ENCODE measurements at regions not wholly inside any gene's neighbourhood (a gene's known extent, or its start where the extent isn't known, plus 50 kb on each side); places are given as distances from the start of the nearest gene placed in this dataset.

- H3K4me2 ChIP-seq (ENCODE audit: control insufficient read depth, insufficient read depth), result no peak overlapping the region
- no peak overlapping the region for H3K9ac ChIP-seq (ENCODE audit: control insufficient read depth, insufficient read depth, low read length)
- no peaks in the 10 kb centered on the region for H3K4me1 ChIP-seq (ENCODE audit: control insufficient read depth, insufficient read depth, low read length)
- no peak for FAIRE-seq
- H3K79me2 ChIP-seq (ENCODE audit: control insufficient read depth, insufficient read depth, low read length), result no peaks in the 10 kb centered on the region
- H2AFZ ChIP-seq (ENCODE audit: control insufficient read depth, low read depth, low read length), result no peak overlapping the region
- SMC1A ChIA-PET (ENCODE audit: uncharacterized antibody, unreplicated experiment), result interaction anchor here (0.7 kb wide), 1 partner anchor 10 kb away, joined by 3 read pairs; no protein-coding TSS in a partner anchor
- no TSS peak for BruUV-seq (replicated peaks)
- intact Hi-C loops (cut with micrococcal nuclease; ENCODE audit: unreplicated experiment) (no loop called here), in situ Hi-C loops (cut with MboI) (no loop called here)
- no peak for ATAC-seq
- RAD21 ChIA-PET (ENCODE audit: unreplicated experiment), result no interaction called here
- DNase-seq (ENCODE audit: low read depth, low spot score), result no peak
- H4K20me1 ChIP-seq (ENCODE audit: control insufficient read depth, insufficient read depth), result no peaks in the 10 kb centered on the region
- no peak overlapping the region for H3K4me3 ChIP-seq
- TF ChIP-seq KAT2A (conservative IDR thresholded peaks at IDR 0.05; ENCODE audit: control insufficient read depth, low read depth, low read length) (no peak), POU2F2 (IDR thresholded peaks at IDR 0.05; ENCODE audit: borderline replicate concordance, low read depth, low read length) (no peak), STAT1 (conservative IDR thresholded peaks at IDR 0.05) (no peak), MTA3 (IDR thresholded peaks at IDR 0.05; ENCODE audit: borderline replicate concordance, low read length) (no peak)
- WGBS (ENCODE audit: insufficient coverage, insufficient replicate concordance, low lambda C conversion rate, missing lambda C conversion rate), result 15% methylated on average over 11 of the region's 11 CpGs
- H3K9me3 ChIP-seq (replicated peaks; ENCODE audit: control insufficient read depth, insufficient read depth, low read length), result no peaks in the 10 kb centered on the region
- POLR2A ChIA-PET, result interaction anchor here (0.9 kb wide), 1 partner anchor 8 kb away, joined by 3 read pairs; no protein-coding TSS in a partner anchor
- no peaks in the 10 kb centered on the region for H3K27me3 ChIP-seq (replicated peaks in 1 of 2; ENCODE audit: control insufficient read depth in 2 of 2, insufficient read depth in 2 of 2, low read length in 1 of 2)
- CTCF ChIA-PET, result no interaction called here
- H3K36me3 ChIP-seq (ENCODE audit: control insufficient read depth in 2 of 2, insufficient read depth in 2 of 2, low read length in 1 of 2), result no peaks in the 10 kb centered on the region
- H3K27ac ChIP-seq (ENCODE audit: control insufficient read depth, insufficient read depth), result no peak overlapping the region
Observed at GRCh38 chr20:56690531-56691175, 61.5 kb downstream of the TFAP2C start.

- no peak overlapping the region for H3K4me2 ChIP-seq (ENCODE audit: control insufficient read depth, insufficient read depth)
- POLR2A ChIA-PET, result no interaction called here
- H3K9ac ChIP-seq (ENCODE audit: control insufficient read depth, insufficient read depth, low read length), result no peak overlapping the region
- in situ Hi-C loops (cut with MboI), result no loop called here
- H3K9me3 ChIP-seq (replicated peaks; ENCODE audit: control insufficient read depth, insufficient read depth, low read length), result no peaks in the 10 kb centered on the region
- SMC1A ChIA-PET (ENCODE audit: uncharacterized antibody, unreplicated experiment), result interaction anchor here (0.7 kb wide), 1 partner anchor 11 kb away, joined by 3 read pairs; no protein-coding TSS in a partner anchor
- DNase-seq (ENCODE audit: low read depth, low spot score) (no peak), FAIRE-seq (no peak), ATAC-seq (no peak)
- no peaks in the 10 kb centered on the region for H3K27me3 ChIP-seq (replicated peaks in 1 of 2; ENCODE audit: control insufficient read depth in 2 of 2, insufficient read depth in 2 of 2, low read length in 1 of 2)
- intact Hi-C loops (cut with micrococcal nuclease; ENCODE audit: unreplicated experiment), result no loop called here
- no peak overlapping the region for H3K27ac ChIP-seq (ENCODE audit: control insufficient read depth, insufficient read depth)
- RAD21 ChIA-PET (ENCODE audit: unreplicated experiment), result no interaction called here
- H3K79me2 ChIP-seq (ENCODE audit: control insufficient read depth, insufficient read depth, low read length), result no peaks in the 10 kb centered on the region
- no peaks in the 10 kb centered on the region for H3K4me1 ChIP-seq (ENCODE audit: control insufficient read depth, insufficient read depth, low read length)
- no peaks in the 10 kb centered on the region for H4K20me1 ChIP-seq (ENCODE audit: control insufficient read depth, insufficient read depth)
- no peaks in the 10 kb centered on the region for H3K36me3 ChIP-seq (ENCODE audit: control insufficient read depth in 2 of 2, insufficient read depth in 2 of 2, low read length in 1 of 2)
- no peak overlapping the region for H2AFZ ChIP-seq (ENCODE audit: control insufficient read depth, low read depth, low read length)
- CTCF ChIA-PET, result no interaction called here
- no peak overlapping the region for H3K4me3 ChIP-seq
- no TSS peak for BruUV-seq (replicated peaks)
- WGBS (ENCODE audit: insufficient coverage, insufficient replicate concordance, low lambda C conversion rate, missing lambda C conversion rate), result 38% methylated on average over 11 of the region's 11 CpGs
- TF ChIP-seq E4F1 (IDR thresholded peaks at IDR 0.05; ENCODE audit: borderline replicate concordance, partially characterized antibody) (no peak), POLR2AphosphoS2 (IDR thresholded peaks at IDR 0.05; ENCODE audit: low read depth, low read length) (no peak), ATF7 (IDR thresholded peaks at IDR 0.05; ENCODE audit: low read depth) (no peak), TARDBP (IDR thresholded peaks at IDR 0.05; ENCODE audit: borderline replicate concordance) (no peak), CUX1 (IDR thresholded peaks at IDR 0.05; ENCODE audit: insufficient replicate concordance, low read depth, low read length) (no peak)
Observed at GRCh38 chr20:56691325-56691998, 62.4 kb downstream of the TFAP2C start.
